ENCODE measurements at regions not wholly inside any gene's neighbourhood (a gene's known extent, or its start where the extent isn't known, plus 50 kb on each side); places are given as distances from the start of the nearest gene placed in this dataset.

- TF ChIP-seq TSHZ1 (tag by site-specific recombination; IDR thresholded peaks at IDR 0.05; ENCODE audit: borderline replicate concordance) (no peak), SP2 (tag by site-specific recombination; IDR thresholded peaks at IDR 0.05) (no peak), ZNF518A (tag by site-specific recombination; conservative IDR thresholded peaks at IDR 0.05; ENCODE audit: low read depth) (no peak), ZNF354C (tag by site-specific recombination; IDR thresholded peaks at IDR 0.05; ENCODE audit: borderline replicate concordance, low read depth) (no peak), YY1 (tag by site-specific recombination; IDR thresholded peaks at IDR 0.05) (no peak), ZBTB44 (tag by site-specific recombination; IDR thresholded peaks at IDR 0.05) (no peak), ZNF600 (tag by site-specific recombination; IDR thresholded peaks at IDR 0.05) (no peak), SCRT1 (tag by site-specific recombination; IDR thresholded peaks at IDR 0.05; ENCODE audit: borderline replicate concordance) (no peak), ZNF626 (tag by site-specific recombination; IDR thresholded peaks at IDR 0.05) (no peak)
These were observed 170.0 kb downstream of the TTLL2 start (continued) for GRCh38 chr6:167494698-167495435.

GRCh38 chr6:167495506-167496401 is 170.9 kb downstream of the TTLL2 start:
- Histone ChIP-seq H3K36me3 (ENCODE audit: control insufficient read depth in 2 of 2, insufficient read depth in 1 of 2, low read length in 2 of 2) (no peaks in the 10 kb centered on the region), H3K9me3 (ENCODE audit: control insufficient read depth, insufficient read depth, low read depth, low read length) (no peaks in the 10 kb centered on the region), H3K27ac (ENCODE audit: extremely low read depth, low read depth, low read length) (no peak overlapping the region), H3K4me1 (ENCODE audit: control insufficient read depth, insufficient read depth, low read length) (no peaks in the 10 kb centered on the region), H3K4me3 (ENCODE audit: low read depth, low read length) (no peak overlapping the region)
- ChIA-PET POLR2A (no interaction called here), CTCF (interaction anchor here (1.2 kb wide), 1 partner anchor 400 kb away, joined by 3 read pairs; no protein-coding TSS in a partner anchor)
- TF ChIP-seq ZNF529 (tag by site-specific recombination; IDR thresholded peaks at IDR 0.05; ENCODE audit: insufficient replicate concordance): no peak
- no peak for TF ChIP-seq ZNF169 (tag by site-specific recombination; IDR thresholded peaks at IDR 0.05)

Measured in HEK293 (cell line).